Hematopoietic multipotent progenitor cell treated with erythropoietin and hydrocortisone succinate and interleukin-3 and kit ligand, for 4 days (in vitro differentiated cells): ENCODE measurements at regions not wholly inside any gene's neighbourhood (a gene's known extent, or its start where the extent isn't known, plus 50 kb on each side); places are given as distances from the start of the nearest gene placed in this dataset.
"Not testable (repeated sequence)": the region's sequence is repeated elsewhere in the genome, so short reads cannot be mapped to it uniquely, and the experiment has no call there.

Experiments used
- DNase-seq: peaks from one replicate; pipeline ENCODE4 v3.0.0-alpha.2; 2015

DNA sequence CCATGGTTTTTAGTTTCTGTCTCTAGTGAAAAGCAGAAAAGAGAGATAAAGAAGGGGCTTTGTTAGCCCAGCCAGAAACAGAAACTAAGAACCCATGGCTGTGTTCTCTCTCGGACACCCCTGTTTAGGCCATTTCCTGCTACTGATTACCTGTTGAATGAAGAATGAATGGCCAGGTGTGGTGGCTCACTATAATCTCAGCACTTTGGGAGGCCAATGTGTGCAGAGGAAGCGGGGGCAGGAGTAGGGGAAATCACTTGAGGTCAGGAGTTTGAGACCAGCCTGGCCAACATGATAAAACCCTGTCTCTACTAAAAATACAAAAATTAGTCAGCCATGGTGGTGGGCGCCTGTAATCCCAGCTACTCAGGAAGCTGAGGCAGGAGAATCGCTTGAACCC lies 93.8 kb upstream of the MSH6 start:
- DNase-seq = not testable (repeated sequence)

DNA sequence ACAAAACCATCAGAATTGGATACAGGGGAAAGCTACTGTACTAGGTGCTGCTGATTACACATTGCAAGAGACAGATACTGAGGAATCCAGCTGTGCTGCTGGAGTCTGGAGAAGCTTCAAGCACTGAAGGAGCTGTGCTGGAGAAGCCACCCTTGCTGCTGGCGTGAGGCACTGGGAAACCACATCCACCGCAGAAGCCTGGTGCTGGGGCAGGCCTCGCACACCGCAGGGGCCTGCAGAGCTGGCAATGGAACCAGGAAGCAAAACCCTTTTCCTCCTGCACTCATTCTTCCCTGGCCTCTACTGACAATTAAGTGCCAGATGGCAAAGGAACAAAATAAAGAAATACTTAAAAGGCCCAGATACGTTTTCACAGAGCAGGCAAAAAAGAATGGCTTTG lies 94.4 kb upstream of the MSH6 start:
- no peak for DNase-seq

DNA sequence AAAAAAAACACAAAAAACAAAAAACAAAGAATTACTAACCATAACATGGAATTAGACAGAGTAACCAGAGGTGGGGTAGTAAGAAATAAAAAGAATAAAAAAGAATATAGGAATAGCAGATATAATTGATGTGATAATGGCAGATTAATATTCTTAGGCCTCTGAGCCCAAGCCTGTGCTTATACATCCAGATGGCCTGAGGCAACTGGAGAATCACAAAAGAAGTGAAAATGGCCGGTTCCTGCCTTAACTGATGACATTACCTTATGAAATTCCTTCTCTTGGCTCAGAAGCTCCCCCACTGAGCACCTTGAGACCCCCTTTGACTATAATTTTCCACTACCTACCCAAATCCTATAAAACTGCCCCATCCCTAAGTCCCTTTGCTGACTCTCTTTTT lies 95.1 kb upstream of the MSH6 start:
- no peak for DNase-seq

GRCh38 chr2:47686018-47686417 lies 96.9 kb upstream of the MSH6 start:
- no peak for DNase-seq

GRCh38 chr2:47682216-47682749 lies 100.7 kb upstream of the MSH6 start:
- DNase-seq = no peak

- peak; percentile 84 for DNase-seq
Measured at GRCh38 chr2:47676261-47676926, 105.6 kb upstream of the KCNK12 start.

DNA sequence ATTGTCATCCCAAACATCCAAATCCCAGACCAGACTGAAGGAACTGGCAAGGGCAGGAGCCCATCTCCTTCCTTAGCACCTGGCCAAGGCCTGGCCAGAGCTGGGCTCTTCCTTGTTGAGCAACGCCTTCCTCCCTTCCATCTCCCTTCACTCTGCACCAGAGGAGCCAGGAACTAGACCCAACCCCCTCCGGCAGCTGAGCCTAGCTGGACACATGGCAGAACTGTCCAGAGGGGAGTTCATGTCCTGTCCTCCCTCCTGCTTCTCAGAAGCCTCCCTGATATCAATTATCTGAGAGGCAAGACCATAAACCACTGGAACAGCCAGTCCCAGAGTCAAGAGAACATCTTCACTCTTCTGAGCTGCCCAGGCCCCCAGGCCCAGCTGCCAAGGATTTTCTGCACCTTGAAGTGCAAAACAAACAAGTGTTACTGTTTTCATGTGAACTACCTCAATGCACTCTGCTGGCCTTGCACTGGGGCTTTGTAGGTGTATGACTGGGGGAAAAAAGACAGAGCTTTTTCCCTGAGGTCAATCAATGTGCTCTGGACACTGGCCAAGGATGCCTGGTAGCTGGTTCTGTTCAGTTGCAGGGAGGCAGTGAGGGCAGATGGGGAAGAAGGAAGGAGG lies 104.5 kb upstream of the KCNK12 start:
- DNase-seq = no peak

DNA sequence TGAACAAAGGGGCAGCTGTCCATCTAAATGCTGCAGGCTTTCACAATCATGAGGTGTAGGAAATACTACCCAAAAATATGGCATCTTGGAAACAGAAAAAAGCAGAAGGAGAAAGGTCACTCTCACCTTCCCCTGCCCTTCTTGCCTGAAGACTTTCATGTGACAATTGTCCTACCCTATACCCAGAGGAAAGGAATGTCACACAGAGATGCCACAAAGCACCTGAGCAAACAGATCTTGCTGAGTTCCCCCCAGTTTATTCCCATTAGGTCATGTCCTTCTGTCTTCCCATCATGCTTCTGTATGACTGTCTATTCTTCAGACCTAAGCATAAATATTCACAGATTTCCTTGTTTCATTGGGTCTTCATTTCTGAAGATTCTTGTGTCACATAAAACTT lies 95.5 kb upstream of the KCNK12 start:
- no peak for DNase-seq

DNA sequence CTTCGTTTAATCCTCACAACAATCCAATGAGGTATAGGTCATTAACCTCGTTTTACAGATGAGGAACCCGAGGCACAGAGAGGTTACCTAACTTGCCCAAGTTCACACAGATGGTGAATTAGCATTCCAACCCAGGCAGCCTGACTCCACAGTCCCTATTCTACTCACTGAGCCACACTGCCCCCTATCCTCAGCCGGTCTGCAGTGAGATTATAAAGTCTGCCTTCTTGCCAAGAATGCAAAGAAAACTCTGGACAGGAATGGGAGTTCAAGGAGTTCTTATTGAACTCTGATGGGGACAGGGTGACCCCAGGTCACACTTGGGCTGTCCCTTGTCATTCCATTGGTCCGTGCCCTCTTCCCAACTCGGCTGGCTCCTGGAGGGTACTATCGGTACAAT lies 94.0 kb upstream of the KCNK12 start:
- peak; percentile 16 for DNase-seq

DNA sequence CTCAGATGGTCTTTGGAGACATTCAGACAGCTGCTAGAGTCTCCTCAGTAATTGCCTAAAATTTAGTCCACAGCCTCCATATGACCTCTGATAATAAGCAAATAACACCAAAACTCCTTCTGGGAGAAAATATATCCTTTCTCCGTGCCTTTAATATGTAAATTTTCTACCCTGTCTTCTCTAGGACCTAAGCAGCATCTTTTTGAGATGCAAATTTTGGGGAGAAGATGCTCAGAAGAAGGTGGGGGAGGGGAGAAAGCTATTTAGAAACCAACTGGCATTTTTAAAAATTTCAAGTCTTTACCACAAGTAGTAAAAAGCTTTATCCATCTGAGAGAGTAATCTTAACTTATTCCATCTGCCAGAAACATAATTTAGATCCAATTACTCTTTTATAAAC lies 91.8 kb upstream of the KCNK12 start:
- DNase-seq = no peak

DNA sequence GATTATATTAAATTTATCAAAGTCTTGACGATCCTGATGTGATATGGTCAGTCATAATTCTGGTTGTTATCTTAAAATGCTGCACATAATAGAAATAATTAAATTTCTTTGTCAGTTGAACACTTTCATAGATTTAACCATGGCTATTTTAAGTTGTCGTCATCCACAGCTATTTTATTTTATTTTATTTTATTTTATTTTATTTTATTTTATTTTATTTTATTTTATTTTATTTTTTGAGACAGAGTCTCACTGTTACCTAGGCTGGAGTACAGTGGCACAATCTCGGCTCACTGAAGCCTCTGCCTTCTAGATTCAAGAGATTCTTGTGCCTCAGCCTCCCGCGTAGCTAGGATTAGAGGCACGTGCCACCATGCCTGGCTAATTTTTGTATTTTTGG lies 90.5 kb upstream of the KCNK12 start:
- DNase-seq = no peak

DNA sequence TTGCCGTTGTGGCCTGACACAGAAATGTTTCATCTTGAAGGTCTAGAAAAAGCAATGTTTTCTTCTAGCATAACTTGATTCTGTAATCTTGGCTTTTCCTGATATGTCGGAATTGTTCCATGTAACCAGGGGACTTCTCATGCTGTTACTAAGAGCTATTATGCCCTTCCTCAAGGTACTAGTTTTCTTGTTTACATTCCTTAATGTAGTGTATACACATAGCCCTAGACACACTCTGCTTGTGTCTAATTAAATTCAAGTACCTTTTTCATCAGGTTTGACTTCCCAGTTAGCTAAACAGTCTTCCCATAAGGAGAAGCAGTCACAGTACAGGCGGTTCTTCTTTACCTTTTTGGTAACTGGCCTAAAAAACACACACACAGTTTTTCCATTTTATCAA lies 89.4 kb upstream of the KCNK12 start:
- DNase-seq = no peak

DNA sequence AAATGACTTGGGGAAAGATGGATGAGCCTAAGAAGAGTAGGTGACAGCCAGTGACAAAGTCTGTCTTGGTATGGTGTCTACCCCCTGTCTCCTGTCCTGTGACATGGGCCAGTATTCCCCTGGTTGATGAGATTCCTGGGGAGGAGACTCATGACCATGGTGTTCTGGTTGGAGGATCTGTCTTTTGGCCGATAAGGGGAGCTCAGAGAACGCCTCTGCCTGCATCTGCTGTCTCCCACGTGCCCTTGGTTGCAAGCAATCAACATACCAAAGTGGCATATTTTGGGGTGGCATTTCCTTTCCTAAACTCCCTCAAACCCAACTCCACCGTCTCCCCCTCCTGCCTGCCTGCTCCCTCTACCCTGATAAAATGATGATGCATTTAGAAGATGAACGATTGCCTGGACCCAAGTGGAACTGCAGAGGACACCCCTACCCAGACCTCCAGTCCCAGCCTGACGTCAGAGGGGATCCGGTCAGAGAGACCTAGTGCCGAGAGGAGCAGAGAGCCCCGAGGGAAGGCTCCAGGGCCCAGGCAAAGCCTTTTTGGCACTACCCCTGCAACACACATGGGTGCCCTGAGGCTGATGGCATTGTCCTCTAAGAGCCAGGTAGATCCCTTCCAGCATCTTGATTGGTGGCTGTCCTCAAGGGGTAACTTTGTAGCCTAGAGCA lies 88.0 kb upstream of the KCNK12 start:
- DNase-seq = no peak

GRCh38 chr2:47657886-47658489 lies 87.2 kb upstream of the KCNK12 start:
- no peak for DNase-seq

DNA sequence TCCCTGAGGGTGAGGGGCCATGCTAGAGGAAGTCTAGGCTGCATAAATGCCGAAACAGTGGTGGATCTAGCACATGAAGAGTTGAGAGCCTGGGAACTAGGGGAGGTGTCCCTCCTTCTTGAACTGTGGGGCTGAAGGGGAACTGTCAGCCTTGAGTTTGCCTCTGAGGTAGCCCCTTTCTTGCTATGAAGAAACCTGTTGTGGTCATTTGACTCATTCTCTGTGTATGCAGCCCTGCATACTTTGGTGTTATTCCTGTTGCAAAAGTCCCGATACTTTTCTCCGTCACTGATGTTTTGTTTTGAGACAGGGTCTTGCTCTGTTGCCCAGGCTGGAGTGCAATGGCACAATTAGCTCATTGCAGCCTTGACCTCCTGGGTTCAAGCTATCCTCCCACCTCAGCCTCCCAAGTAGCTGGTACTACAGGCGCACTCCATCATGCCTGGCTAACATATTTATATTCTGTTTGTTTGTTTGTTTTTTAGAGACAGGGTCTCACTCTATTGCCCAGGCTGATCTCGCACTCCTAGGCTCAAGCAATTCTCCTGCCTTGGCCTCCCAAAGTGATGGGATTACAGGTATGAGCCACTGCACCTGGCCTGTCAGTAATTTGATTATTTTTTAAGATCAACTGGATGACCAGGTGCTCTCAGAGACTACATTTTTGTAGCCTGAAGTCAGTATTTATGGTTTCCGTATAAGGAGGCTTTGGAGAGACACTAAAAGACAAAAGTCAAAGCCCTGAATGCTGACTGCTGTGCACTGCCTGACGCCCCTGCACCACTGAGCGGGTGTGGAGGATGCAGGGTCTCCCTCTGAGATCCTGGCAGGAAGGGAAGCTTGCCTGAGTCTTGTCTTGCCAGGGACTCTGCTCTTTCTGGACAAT lies 86.2 kb upstream of the KCNK12 start:
- no peak for DNase-seq

- DNase-seq = no peak
Measured at GRCh38 chr2:47655563-47655880, 84.7 kb upstream of the KCNK12 start.

DNA sequence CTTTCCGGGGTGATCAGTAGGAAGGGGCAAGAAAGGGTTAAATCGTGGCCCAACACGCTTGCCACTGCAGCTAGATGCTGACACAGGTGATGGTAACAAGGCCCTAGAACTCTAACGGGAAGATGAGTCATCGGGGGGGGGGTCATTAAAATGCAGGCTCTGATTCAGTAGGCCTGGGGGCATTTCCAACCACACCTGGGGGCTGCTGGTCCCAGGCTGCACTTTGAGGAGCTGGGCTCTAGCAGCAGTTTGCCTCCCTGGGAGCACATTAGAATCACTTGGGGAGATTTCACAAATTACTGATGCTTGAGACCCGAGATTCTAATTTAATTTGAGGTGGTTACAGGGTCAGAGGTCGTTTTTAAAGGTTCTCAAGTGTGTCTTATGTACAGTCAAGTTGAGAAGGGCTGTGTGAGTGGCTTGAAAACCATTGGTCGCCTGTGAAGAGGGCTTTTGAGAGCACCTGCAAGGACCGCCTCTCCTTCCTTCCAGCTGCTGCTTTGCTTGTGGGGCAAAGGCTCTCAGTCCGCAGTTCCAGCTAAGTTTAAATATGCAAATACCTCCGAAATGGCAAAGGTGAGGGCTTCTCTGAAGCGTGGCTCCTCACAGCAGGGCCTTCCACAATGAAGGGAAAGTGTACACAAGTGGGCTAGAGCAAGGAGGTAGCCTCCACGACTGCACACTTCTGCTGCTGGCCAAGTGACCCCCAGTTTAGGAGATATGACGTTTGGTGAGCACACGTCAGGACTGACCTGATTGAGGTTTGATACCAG lies 84.2 kb upstream of the KCNK12 start:
- no peak for DNase-seq

GRCh38 chr2:47653902-47654789 lies 83.4 kb upstream of the KCNK12 start:
- DNase-seq = peak; percentile 10

DNA sequence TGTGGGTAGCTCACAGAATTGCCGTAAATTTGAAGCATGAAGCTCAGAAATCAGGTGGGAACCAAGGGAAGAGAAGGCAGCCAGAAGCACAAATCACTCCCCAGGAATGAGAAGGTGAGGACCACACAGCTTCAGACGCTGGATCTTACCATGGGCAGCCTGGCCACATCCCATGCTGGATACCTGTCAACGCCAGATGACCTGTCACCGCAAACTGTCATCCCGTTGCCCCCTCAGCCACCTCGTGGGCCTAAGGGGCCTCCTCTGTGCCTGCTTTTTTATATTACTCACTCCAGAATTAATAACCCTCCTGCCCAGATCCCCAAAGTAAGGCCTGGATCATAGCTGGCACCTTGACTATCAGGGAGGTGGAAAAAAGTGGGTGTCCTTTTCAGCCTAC lies 82.3 kb upstream of the KCNK12 start:
- no peak for DNase-seq

DNA sequence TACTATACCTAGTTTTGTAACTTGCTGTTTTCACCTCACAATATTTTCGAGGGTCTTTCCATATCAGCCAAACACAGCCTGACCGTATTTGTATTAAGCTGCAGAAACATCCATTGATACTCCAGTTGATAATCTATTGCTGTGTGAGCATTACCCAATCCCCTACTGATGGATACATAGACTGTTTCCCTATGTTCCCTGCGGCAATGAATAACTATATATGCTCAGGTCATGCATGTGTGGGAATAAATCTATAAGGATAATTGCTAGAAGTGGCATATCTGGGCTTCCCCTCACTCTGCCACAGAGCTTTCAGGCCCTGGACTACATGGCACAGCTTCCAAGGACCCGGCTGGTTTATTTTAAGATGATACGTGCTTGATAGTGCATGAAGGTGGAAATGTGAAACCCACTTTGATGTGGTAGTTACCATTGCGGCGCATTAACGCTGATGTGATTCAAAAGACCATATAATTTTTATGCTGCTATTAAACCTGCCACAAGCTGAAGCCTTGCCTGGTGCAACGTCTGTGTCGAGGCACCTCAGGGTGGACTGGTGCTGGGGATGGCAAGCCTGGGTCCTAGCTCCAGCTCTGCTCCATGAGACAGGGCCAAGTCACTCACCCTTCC lies 81.4 kb upstream of the KCNK12 start:
- no peak for DNase-seq

DNA sequence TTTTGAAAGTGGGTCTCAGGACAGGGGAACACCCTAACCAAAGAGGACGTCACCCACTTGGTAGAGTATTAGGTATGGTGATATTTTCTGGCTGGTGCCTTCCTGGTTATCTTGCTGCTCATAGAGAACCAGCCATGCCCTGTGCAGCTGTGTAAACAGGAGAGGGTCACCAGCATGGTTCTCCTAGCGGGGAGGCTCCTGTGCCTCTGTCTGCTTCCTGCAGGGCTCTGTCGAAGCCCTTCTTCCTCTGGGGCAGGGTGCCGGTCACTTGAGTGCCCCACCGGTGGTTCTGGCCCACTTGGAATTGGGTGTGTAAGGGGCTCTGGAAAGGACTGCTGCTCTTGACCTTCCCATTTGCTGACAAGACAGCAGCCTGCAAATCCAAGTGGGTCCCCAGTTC lies 80.5 kb upstream of the KCNK12 start:
- no peak for DNase-seq
